ENCODE measurements at regions not wholly inside any gene's neighbourhood (a gene's known extent, or its start where the extent isn't known, plus 50 kb on each side); places are given as distances from the start of the nearest gene placed in this dataset.

GRCh38 chr9:18020121-18020745 lies 441.4 kb downstream of the SH3GL2 start:
- Histone ChIP-seq H4K20me1 (ENCODE audit: insufficient read depth, low read length) (no peaks in the 10 kb centered on the region), H3K27ac (ENCODE audit: low read length) (no peak overlapping the region), H3K9ac (ENCODE audit: low read length) (no peak overlapping the region), H3K4me2 (ENCODE audit: low read length) (no peak overlapping the region), H3K36me3 (replicated peaks; ENCODE audit: low read depth, low read length) (no peaks in the 10 kb centered on the region), H3K4me3 (ENCODE audit: low read length) (no peak overlapping the region), H3K9me3 (ENCODE audit: insufficient read depth, low read length) (no peaks in the 10 kb centered on the region), H3K79me2 (ENCODE audit: low read length) (no peaks in the 10 kb centered on the region), H3K4me1 (ENCODE audit: low read length) (no peaks in the 10 kb centered on the region), H3K27me3 (ENCODE audit: low read depth, low read length) (0 out of 2 replicates have a peak, but pooled peaks cover 10% of the 10 kb centered on the region), H2AFZ (ENCODE audit: low read depth, low read length) (no peak overlapping the region)
- TF ChIP-seq EZH2phosphoT487 (IDR thresholded peaks at IDR 0.05; ENCODE audit: low read depth) (no peak), CTCF (IDR thresholded peaks at IDR 0.05; ENCODE audit: low read depth, low read length) (no peak)

- Histone ChIP-seq H2AFZ (ENCODE audit: low read depth, low read length) (no peak overlapping the region), H3K4me3 (ENCODE audit: low read length) (no peak overlapping the region), H3K79me2 (ENCODE audit: low read length) (no peaks in the 10 kb centered on the region), H3K9me3 (ENCODE audit: insufficient read depth, low read length) (no peaks in the 10 kb centered on the region), H3K36me3 (replicated peaks; ENCODE audit: low read depth, low read length) (no peaks in the 10 kb centered on the region), H3K4me2 (ENCODE audit: low read length) (no peak overlapping the region), H3K4me1 (ENCODE audit: low read length) (no peaks in the 10 kb centered on the region), H4K20me1 (ENCODE audit: insufficient read depth, low read length) (no peaks in the 10 kb centered on the region), H3K27me3 (ENCODE audit: low read depth, low read length) (no peaks in the 10 kb centered on the region), H3K27ac (ENCODE audit: low read length) (no peak overlapping the region), H3K9ac (ENCODE audit: low read length) (no peak overlapping the region)
- TF ChIP-seq CTCF (IDR thresholded peaks at IDR 0.05; ENCODE audit: low read depth, low read length) = no peak
- no peak for TF ChIP-seq EZH2phosphoT487 (IDR thresholded peaks at IDR 0.05; ENCODE audit: low read depth)
These were observed 443.8 kb downstream of the SH3GL2 start for GRCh38 chr9:18022642-18023041.

- H2AFZ ChIP-seq (ENCODE audit: low read depth, low read length) = no peak overlapping the region
- TF ChIP-seq CTCF (IDR thresholded peaks at IDR 0.05; ENCODE audit: low read depth, low read length) = no peak
- TF ChIP-seq EZH2phosphoT487 (IDR thresholded peaks at IDR 0.05; ENCODE audit: low read depth) = no peak
- no peak overlapping the region for H3K27ac ChIP-seq (ENCODE audit: low read length)
- H3K4me1 ChIP-seq (ENCODE audit: low read length) = no peaks in the 10 kb centered on the region
- no peaks in the 10 kb centered on the region for H4K20me1 ChIP-seq (ENCODE audit: insufficient read depth, low read length)
- H3K79me2 ChIP-seq (ENCODE audit: low read length) = no peaks in the 10 kb centered on the region
- H3K9ac ChIP-seq (ENCODE audit: low read length) = no peak overlapping the region
- H3K36me3 ChIP-seq (replicated peaks; ENCODE audit: low read depth, low read length) = no peaks in the 10 kb centered on the region
- H3K4me2 ChIP-seq (ENCODE audit: low read length) = no peak overlapping the region
- no peak overlapping the region for H3K4me3 ChIP-seq (ENCODE audit: low read length)
- no peaks in the 10 kb centered on the region for H3K27me3 ChIP-seq (ENCODE audit: low read depth, low read length)
- H3K9me3 ChIP-seq (ENCODE audit: insufficient read depth, low read length) = no peaks in the 10 kb centered on the region
These were observed 444.5 kb downstream of the SH3GL2 start for GRCh38 chr9:18023332-18023731.

- H3K9ac ChIP-seq (ENCODE audit: low read length) = no peak overlapping the region
- H3K27me3 ChIP-seq (ENCODE audit: low read depth, low read length) = no peaks in the 10 kb centered on the region
- H3K4me1 ChIP-seq (ENCODE audit: low read length) = no peaks in the 10 kb centered on the region
- H4K20me1 ChIP-seq (ENCODE audit: insufficient read depth, low read length) = no peaks in the 10 kb centered on the region
- no peaks in the 10 kb centered on the region for H3K36me3 ChIP-seq (replicated peaks; ENCODE audit: low read depth, low read length)
- H3K4me2 ChIP-seq (ENCODE audit: low read length) = no peak overlapping the region
- no peak overlapping the region for H2AFZ ChIP-seq (ENCODE audit: low read depth, low read length)
- H3K4me3 ChIP-seq (ENCODE audit: low read length) = no peak overlapping the region
- TF ChIP-seq CTCF (IDR thresholded peaks at IDR 0.05; ENCODE audit: low read depth, low read length) (no peak), EZH2phosphoT487 (IDR thresholded peaks at IDR 0.05; ENCODE audit: low read depth) (no peak)
- no peaks in the 10 kb centered on the region for H3K79me2 ChIP-seq (ENCODE audit: low read length)
- H3K27ac ChIP-seq (ENCODE audit: low read length) = no peak overlapping the region
- no peaks in the 10 kb centered on the region for H3K9me3 ChIP-seq (ENCODE audit: insufficient read depth, low read length)
These were observed 441.3 kb upstream of the ADAMTSL1 start for GRCh38 chr9:18032636-18033035.
